HG03342 (cell line): ENCODE measurements at regions not wholly inside any gene's neighbourhood (a gene's known extent, or its start where the extent isn't known, plus 50 kb on each side); places are given as distances from the start of the nearest gene placed in this dataset.

ENCODE experiments used
- ATAC-seq: cut with Tn5 transposase; IDR thresholded peaks from one replicate; pipeline ENCODE4 v1.9.1; 2021; ENCODE audit warnings: mild to moderate bottlenecking, moderate library complexity; ENCODE audit not compliant: unreplicated experiment

GRCh38 chr12:115337693-115338543 lies 653.9 kb upstream of the TBX3 start:
- no peak for ATAC-seq

GRCh38 chr12:115336506-115336905 lies 652.5 kb upstream of the TBX3 start:
- no peak for ATAC-seq

DNA sequence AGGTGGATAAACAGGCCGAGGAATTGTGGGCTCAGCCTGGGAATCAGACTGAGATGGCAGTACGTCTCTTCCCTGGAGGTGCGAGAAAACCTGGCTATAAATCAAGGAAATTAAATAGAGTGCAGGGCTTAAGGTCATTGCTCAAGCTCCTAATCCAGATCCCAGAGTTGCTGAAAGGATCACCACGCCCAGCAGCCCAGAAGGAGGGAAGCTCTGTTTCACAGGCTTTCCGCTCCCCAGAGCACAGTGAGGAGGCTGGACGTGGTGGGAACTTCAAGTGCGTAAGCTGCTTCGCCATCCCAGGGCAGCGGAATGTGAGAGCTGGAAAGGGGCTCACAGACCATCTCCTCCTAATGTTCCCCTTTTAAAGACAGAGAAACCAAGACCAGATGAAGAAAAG lies 651.6 kb upstream of the TBX3 start:
- ATAC-seq, result no peak

- ATAC-seq, result no peak
Observed at GRCh38 chr12:115335048-115335447, 651.1 kb upstream of the TBX3 start.

DNA sequence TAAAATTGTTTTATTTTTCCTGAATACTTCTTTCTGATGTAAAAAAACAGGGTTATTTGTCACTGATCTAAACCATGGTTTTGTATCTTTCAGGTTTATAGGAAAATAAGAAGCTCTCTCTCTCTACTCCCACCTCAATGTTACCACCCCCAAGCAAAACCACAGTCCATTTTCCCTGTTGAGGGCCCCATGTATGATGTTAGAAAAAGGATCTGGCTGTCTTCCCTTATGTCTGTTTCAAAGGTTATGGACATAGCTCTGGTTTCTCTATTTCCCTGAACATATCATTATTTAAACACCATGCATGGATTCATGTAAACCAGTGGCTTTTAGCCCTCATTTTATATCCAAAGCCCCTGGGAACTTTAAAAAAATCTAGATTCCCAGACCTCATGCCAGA lies 649.0 kb upstream of the TBX3 start:
- no peak for ATAC-seq

DNA sequence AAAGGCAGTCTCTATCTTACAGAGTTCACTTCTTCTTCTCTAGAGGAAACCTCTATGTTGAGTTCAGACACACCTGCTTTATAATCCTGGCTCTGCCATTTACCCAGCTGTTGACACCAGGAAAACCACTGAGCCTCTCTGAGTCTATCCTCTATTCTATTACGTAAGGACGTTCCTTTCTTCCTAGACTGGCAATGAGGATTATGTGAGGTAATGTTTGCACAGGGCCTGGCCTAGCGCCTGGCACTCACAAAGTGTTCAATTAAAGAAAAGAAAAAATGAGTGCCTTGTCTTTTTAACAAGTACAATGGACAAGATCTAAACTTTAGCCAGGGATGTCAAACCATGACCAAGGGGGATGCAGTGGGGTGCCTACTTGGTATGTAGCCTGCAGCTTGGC lies 641.9 kb upstream of the TBX3 start:
- ATAC-seq, result no peak

GRCh38 chr12:115324949-115325593 lies 641.1 kb upstream of the TBX3 start:
- ATAC-seq, result no peak

DNA sequence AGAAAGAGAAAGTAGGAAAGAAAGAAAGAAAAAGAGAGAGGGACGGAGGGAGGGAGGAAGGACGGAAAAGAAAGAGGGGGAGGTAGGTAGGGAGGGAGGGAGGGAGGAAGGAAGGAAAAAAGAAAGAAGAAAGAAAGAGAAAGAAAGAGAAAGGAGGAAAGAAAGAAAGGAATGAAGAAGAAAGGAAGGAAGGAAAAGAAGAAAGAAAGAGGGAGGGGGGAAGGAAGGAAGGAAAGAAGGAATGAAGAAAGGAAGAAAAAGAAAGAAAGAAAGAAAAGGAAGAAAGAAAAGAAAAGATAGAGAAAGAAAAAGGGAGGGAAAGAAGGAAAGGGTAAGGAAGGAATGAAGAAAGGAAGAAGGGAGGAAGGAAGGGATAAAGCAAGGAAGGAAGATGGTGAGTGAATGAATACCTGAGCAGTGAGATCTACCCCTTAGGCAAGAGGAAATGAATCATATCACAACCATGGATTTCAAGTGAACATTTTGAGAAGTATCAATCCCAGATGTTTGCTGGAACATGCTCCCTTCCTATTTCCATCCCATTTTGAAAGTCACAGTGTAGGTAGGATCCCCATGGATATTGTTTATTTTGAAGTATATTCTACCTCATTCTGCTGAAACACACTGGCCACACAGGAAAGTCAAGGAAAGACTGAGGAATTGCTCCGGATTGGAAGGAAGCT lies 639.4 kb upstream of the TBX3 start:
- ATAC-seq, result no peak

DNA sequence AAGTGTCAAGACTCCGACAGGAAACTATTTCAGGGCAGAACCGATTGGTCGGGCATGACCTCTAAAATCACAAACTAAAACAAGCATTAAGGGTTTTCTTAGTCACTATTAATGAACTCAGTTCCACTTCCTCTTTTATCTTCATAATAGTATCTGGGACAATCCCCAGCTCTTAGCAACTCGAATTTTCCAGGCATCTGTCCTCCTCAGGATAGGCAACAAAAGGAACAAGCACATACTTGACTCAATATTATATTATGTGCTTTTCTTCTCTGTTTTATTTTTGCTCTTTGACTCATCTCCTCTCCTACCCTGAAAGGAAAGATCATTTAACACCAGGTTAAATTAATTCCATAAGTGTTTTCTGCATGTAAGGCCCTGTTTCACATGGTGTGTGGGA lies 638.3 kb upstream of the TBX3 start:
- peak; percentile 73 for ATAC-seq

- no peak for ATAC-seq
Observed at GRCh38 chr12:115320967-115321366, 637.0 kb upstream of the TBX3 start.

DNA sequence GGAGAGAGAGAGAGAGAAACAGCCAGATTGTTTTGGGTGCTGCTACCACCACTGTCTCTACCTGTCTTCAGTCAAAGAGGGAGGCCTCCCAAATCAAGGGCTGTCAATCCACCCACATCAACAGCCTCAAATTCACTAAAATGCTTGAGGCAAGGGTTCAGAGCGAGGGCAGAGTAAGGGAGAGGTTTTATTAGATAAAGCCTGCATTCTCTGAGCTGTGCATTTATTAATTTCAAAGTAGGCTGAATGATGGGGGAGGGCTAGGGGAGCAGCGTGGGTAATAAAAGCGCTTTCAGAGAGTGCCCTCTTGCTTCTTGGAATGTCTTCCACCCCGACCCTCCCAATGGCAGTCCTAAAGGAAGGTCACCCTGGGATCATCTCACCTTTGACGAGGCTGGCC lies 636.5 kb upstream of the TBX3 start:
- no peak for ATAC-seq

GRCh38 chr12:115319446-115320040 lies 635.6 kb upstream of the TBX3 start:
- ATAC-seq, result no peak

DNA sequence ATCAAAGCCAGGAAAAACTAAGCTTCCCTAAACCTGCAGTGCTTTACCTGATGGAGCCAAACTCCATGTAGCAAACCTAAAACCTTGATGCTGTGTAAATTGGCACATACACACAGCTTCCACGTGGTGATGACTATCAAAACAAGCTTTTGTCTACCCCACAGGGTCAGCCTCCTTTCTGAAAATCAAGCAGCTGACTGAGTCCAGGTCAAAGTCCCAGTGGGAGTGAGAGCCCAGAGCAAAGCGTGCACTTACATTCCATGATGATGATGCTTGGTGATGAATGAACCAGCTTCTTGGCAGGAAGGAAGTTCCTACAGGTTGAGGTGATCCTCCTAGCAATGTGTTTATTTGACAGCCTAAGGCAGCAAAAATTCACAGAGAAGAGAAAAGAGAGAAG lies 630.0 kb upstream of the TBX3 start:
- no peak for ATAC-seq

- no peak for ATAC-seq
Observed at GRCh38 chr12:115312901-115313300, 628.9 kb upstream of the TBX3 start.

DNA sequence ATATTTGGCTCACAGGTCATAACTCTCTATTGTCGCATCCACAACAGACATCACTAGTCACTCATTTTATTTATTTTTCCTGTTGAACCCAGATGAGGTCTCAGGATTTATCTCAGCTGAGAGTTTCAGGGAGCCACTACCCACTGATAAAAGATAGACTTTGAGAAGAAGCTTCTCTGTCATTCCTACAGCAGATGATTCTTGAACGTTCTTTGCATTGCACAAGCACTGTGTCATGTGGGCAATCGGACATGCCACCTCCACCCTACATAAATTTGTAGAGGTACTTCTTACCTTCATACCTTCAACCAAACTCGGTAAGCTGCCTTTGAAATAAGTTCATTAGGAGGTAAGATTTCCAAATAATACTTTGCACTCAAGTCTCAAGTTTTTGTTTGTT lies 627.9 kb upstream of the TBX3 start:
- ATAC-seq, result no peak

DNA sequence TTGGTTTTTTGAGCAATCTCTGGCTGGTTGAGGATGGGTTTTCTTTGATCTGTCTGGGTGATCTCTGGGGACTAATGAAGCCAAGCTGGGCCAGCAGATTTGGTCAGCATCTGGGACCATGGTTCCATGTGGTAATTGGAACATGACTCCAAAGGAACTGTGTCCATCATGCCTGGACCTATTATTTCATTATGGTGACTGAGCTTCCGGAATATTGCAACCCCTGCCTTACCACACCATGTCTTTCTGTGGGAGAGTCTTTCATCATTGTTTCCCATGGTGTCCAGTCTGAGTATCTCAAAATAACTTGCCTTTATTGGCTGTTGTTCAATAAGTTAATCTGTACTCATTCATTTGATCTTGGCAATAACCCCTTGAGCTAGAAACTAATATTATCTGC lies 624.9 kb upstream of the TBX3 start:
- no peak for ATAC-seq

DNA sequence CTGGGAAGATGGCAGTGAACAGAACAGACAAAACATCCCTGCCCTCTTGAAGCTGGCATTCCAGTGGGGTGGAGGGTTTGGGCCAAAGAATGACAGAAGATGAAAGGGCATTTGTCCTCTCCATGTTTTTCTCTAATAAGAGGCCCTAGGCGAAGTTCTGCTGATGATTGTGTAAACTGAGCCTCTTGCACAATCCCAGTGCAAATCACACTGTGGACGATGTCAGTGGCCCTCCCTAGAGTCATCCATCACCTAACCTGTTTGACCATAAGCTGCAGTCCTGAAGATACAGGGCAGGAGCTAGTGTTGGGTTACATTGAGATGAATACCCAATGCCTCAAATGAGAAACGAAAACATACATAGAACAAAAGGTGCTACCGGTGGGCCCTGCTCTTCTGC lies 622.4 kb upstream of the TBX3 start:
- ATAC-seq, result no peak

- ATAC-seq, result no peak
Observed at GRCh38 chr12:115305867-115306266, 621.9 kb upstream of the TBX3 start.

DNA sequence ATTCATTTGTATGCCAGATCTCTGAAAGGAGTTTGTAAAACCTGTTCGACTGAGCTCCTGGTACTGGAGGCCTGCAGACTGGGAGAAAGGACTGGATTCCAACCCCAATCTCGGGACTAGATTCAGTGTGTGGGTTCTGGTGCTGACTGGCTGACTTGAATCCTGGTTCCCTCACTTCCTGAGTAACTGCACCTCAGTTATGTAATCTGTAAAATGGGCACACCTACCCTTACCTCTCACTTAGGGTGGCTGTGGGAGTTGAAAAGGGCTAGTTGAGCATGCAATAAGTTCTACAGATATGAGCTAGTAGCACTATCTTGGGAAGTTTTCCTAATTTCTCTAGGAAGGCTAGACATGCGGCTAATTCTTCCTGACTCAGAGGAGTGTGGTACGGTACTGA lies 621.3 kb upstream of the TBX3 start:
- ATAC-seq, result no peak

DNA sequence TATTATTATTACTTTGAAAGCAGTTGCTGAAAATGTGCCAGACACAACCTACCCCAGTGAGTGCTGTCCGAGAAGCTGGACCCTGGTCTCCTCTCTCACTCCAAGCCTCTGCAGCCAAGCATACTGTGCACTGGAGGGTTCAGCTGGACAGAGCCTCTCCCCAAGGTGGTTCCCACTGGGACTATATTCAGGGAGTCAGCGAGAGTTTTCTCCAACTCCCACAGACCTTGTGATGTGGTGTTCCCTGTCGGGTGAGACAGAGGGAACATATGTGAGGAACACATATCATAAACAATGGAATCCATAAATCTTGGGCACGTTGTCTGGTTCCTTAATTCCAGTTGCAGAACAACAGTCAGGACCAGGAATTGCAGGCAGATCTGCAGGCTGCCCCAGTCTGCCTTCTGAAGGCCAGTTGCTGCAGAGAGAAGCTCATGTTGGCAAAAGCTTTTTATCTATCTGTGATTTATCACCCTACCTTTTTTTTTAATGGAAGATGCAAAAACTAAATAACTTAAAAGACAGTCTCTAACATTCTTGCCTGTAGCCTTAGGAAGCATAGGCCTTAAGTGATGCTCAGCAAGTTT lies 619.8 kb upstream of the TBX3 start:
- ATAC-seq, result no peak

GRCh38 chr12:115297445-115297844 lies 613.5 kb upstream of the TBX3 start:
- no peak for ATAC-seq
